B cell (primary cell): ENCODE measurements at regions not wholly inside any gene's neighbourhood (a gene's known extent, or its start where the extent isn't known, plus 50 kb on each side); places are given as distances from the start of the nearest gene placed in this dataset.
"Not testable (repeated sequence)": the region's sequence is repeated elsewhere in the genome, so short reads cannot be mapped to it uniquely, and the experiment has no call there.

Experiments used
- ATAC-seq: fragments of 200-7000 bp; cut with Tn5 transposase; one replicate; pipeline ENCODE4 v1.10.0; 2021; ENCODE audit warnings: low read depth, mild to moderate bottlenecking, moderate number of reproducible peaks, moderate library complexity
- CTCF ChIA-PET: fragments of 350-600 bp; sonication (Branson Sonifier 250); formaldehyde crosslinking; loops from one replicate; lab custom pipeline; 2021; ENCODE audit warnings: antibody characterized with exemption, inconsistent platforms; lab: Charles Lee
- POLR2A ChIA-PET: fragments of 350-600 bp; sonication (Branson Sonifier 250); formaldehyde crosslinking; loops from one replicate; lab custom pipeline; 2021; ENCODE audit warnings: antibody characterized with exemption; lab: Charles Lee
- DNase-seq: peaks from one replicate; pipeline ENCODE4 v3.0.0; 2013
- H2AFZ ChIP-seq: 2 replicates; pipeline ENCODE4 v1.6.1; 2012; ENCODE audit warnings: mild to moderate bottlenecking, low read depth, low read length; ENCODE audit not compliant: insufficient read depth, poor library complexity, severe bottlenecking
- H3K27ac ChIP-seq, 2 donors: 1 replicate in 1 of 2; 2 replicates in 1 of 2; pipeline ENCODE4 v1.5.1; 2012 to 2013; ENCODE audit warnings: low read length in 2 of 2, mild to moderate bottlenecking in 2 of 2, moderate library complexity in 1 of 2
- H3K27me3 ChIP-seq, 4 experiments: fragments of 200-600 bp in 1 of 4; sonication (generic) in 1 of 4; replicated peaks in 1 of 4; 1 replicate in 2 of 4; 2 replicates in 2 of 4; pipeline versions ENCODE4 v1.6.1 to v1.7.0; 2013 to 2016; ENCODE audit warnings: low read length in 3 of 4, mild to moderate bottlenecking in 2 of 4, mixed read lengths in 1 of 4, moderate library complexity in 1 of 4; ENCODE audit not compliant: insufficient read depth in 4 of 4, control insufficient read depth in 3 of 4; ENCODE audit errors: control extremely low read depth in 1 of 4
- H3K36me3 ChIP-seq, 2 experiments: replicated peaks in 1 of 2; 1 replicate in 1 of 2; 2 replicates in 1 of 2; pipeline versions ENCODE4 v1.6.1 to v1.7.1; 2013; ENCODE audit warnings: low read length in 1 of 2; ENCODE audit not compliant: insufficient read depth in 2 of 2, control insufficient read depth in 1 of 2; ENCODE audit errors: control extremely low read depth in 1 of 2, extremely low read depth in 1 of 2
- H3K4me1 ChIP-seq, 2 donors: fragments of 200-600 bp in 1 of 2; sonication (generic) in 1 of 2; 1 replicate in 1 of 2; 2 replicates in 1 of 2; pipeline versions ENCODE4 v1.5.1 to v1.6.1; 2013 to 2017; ENCODE audit warnings: low read length in 2 of 2; ENCODE audit not compliant: control insufficient read depth in 2 of 2, insufficient read depth in 2 of 2
- H3K4me2 ChIP-seq: replicated peaks from 2 replicates; pipeline ENCODE3; 2012; ENCODE audit warnings: mild to moderate bottlenecking, low read depth, low read length; ENCODE audit not compliant: poor library complexity, severe bottlenecking
- H3K4me3 ChIP-seq, 5 experiments: fragments of 200-600 bp in 1 of 5; sonication (generic) in 1 of 5; 1 replicate in 3 of 5; 2 replicates in 2 of 5; pipeline versions ENCODE4 v1.5.1 to v1.7.0; 2011 to 2016; ENCODE audit warnings: low read length in 4 of 5, mild to moderate bottlenecking in 4 of 5, low read depth in 2 of 5, control low read depth in 1 of 5, moderate library complexity in 1 of 5; ENCODE audit not compliant: insufficient read depth in 1 of 5; ENCODE audit errors: control extremely low read depth in 1 of 5, extremely low read depth in 1 of 5
- H3K79me2 ChIP-seq: fragments of 200-600 bp; sonication (generic); one replicate; pipeline ENCODE4 v1.6.0; 2016; ENCODE audit warnings: low read length; ENCODE audit not compliant: control insufficient read depth, insufficient read depth
- H3K9ac ChIP-seq: fragments of 200-600 bp; sonication (generic); 2 replicates; pipeline ENCODE4 v1.6.1; 2017; ENCODE audit warnings: mild to moderate bottlenecking, low read length, moderate library complexity
- H3K9me3 ChIP-seq, 3 donors: one replicate each; pipeline versions ENCODE4 v1.6.1 to v1.7.1; 2013; ENCODE audit warnings: low read length in 2 of 3; ENCODE audit not compliant: control insufficient read depth in 2 of 3, insufficient read depth in 1 of 3; ENCODE audit errors: control extremely low read depth in 1 of 3
- H4K20me1 ChIP-seq: 2 replicates; pipeline ENCODE4 v1.6.0; 2012; ENCODE audit warnings: mild to moderate bottlenecking, low read length; ENCODE audit not compliant: insufficient read depth, control insufficient read depth, poor library complexity, severe bottlenecking
- H3K27ac Mint-ChIP-seq: one replicate; pipeline ENCODE4 v1.8.0; 2021; ENCODE audit warnings: mixed read lengths
- H3K27me3 Mint-ChIP-seq: one replicate; pipeline ENCODE4 v1.8.0; 2021; ENCODE audit warnings: mixed read lengths
- H3K4me1 Mint-ChIP-seq: one replicate; pipeline ENCODE4 v1.8.0; 2021; ENCODE audit warnings: mixed read lengths
- H3K4me3 Mint-ChIP-seq: one replicate; pipeline ENCODE4 v1.8.0; 2021; ENCODE audit warnings: mixed read lengths
- H3K9me3 Mint-ChIP-seq: one replicate; pipeline ENCODE4 v1.8.0; 2022; ENCODE audit warnings: mixed read lengths; ENCODE audit not compliant: insufficient read depth
- CTCF ChIP-seq: fragments of 200-600 bp; IDR thresholded peaks from one replicate; pipeline ENCODE4 v1.8.0; 2022; ENCODE audit warnings: antibody characterized with exemption, mild to moderate bottlenecking
- EZH2 ChIP-seq: IDR thresholded peaks from 2 replicates; pipeline ENCODE4 v1.6.1; 2012; ENCODE audit warnings: borderline replicate concordance, low read depth, mild to moderate bottlenecking, moderate library complexity, low read length; ENCODE audit not compliant: insufficient read depth, poor library complexity, severe bottlenecking
- WGBS: methylation state at CpG from one replicate; pipeline ENCODE4 v1.1.5; 2013; ENCODE audit warnings: missing lambda C conversion rate; ENCODE audit not compliant: insufficient coverage; 5-methylcytosine and 5-hydroxymethylcytosine counted together
- intact Hi-C: fragments of 100-400 bp; cut with micrococcal nuclease; formaldehyde crosslinking; loops from one replicate; pipeline ENCODE4 v1.10.0; 2022

- H3K9me3 ChIP-seq, result no peaks in the 10 kb centered on the region
- Mint-ChIP-seq H3K4me3 (no peak overlapping the region), H3K9me3 (no peaks in the 10 kb centered on the region), H3K27ac (no peak overlapping the region), H3K27me3 (no peaks in the 10 kb centered on the region), H3K4me1 (no peaks in the 10 kb centered on the region)
- H3K4me3 ChIP-seq, result no peak overlapping the region
- H3K4me1 ChIP-seq, result no peaks in the 10 kb centered on the region
- H2AFZ ChIP-seq, result no peak overlapping the region
- TF ChIP-seq CTCF, result no peak
- no peak for TF ChIP-seq EZH2
- DNase-seq, result no peak
- H3K4me2 ChIP-seq, result no peak overlapping the region
- no peaks in the 10 kb centered on the region for H4K20me1 ChIP-seq
- H3K9ac ChIP-seq, result no peak overlapping the region
- no peaks in the 10 kb centered on the region for H3K79me2 ChIP-seq
- no peaks in the 10 kb centered on the region for H3K27me3 ChIP-seq
- no CpG with 5 or more reads among the region's 3 CpGs for WGBS
- ChIA-PET POLR2A (no interaction called here), CTCF (no interaction called here)
- no peak for ATAC-seq
- no peaks in the 10 kb centered on the region for H3K36me3 ChIP-seq
- no peak overlapping the region for H3K27ac ChIP-seq
- intact Hi-C loops, result no loop called here
Observed at GRCh38 chr11:89545691-89546090, 54.5 kb upstream of the NOX4 start.

- intact Hi-C loops, POLR2A ChIA-PET, H3K4me2 ChIP-seq, H3K4me3 Mint-ChIP-seq, H3K4me3 ChIP-seq, H3K27me3 ChIP-seq, H3K27ac ChIP-seq, H3K9me3 ChIP-seq, H3K9ac ChIP-seq, H3K36me3 ChIP-seq, CTCF ChIA-PET, H3K27ac Mint-ChIP-seq, H4K20me1 ChIP-seq, H3K79me2 ChIP-seq, H2AFZ ChIP-seq, H3K9me3 Mint-ChIP-seq, H3K4me1 Mint-ChIP-seq, ATAC-seq, H3K4me1 ChIP-seq, DNase-seq, H3K27me3 Mint-ChIP-seq: not testable (repeated sequence)
- WGBS, result no CpG with 5 or more reads among the region's 1 CpG
Observed at GRCh38 chr11:89555781-89556180, 64.6 kb upstream of the NOX4 start.

- POLR2A ChIA-PET, DNase-seq, H3K4me1 ChIP-seq, H3K4me3 ChIP-seq, H3K79me2 ChIP-seq, H3K27ac ChIP-seq, ATAC-seq, CTCF ChIA-PET, H3K4me2 ChIP-seq, H3K9me3 Mint-ChIP-seq, H3K36me3 ChIP-seq, H3K9ac ChIP-seq, H2AFZ ChIP-seq, H3K4me3 Mint-ChIP-seq, H3K27me3 Mint-ChIP-seq, H4K20me1 ChIP-seq, H3K4me1 Mint-ChIP-seq, H3K27ac Mint-ChIP-seq, H3K9me3 ChIP-seq, H3K27me3 ChIP-seq, intact Hi-C loops: not testable (repeated sequence)
- WGBS, result 64% methylated on average over 2 of the region's 3 CpGs
Observed at GRCh38 chr11:89556731-89557707, 65.8 kb upstream of the NOX4 start.
